Keratinocyte (primary cell): ENCODE measurements at regions not wholly inside any gene's neighbourhood (a gene's known extent, or its start where the extent isn't known, plus 50 kb on each side); places are given as distances from the start of the nearest gene placed in this dataset.

Experiments used
- DNase-seq: peaks from one replicate; pipeline ENCODE4 v3.0.0-alpha.2; 2011; ENCODE audit warnings: low read depth, missing footprints, low spot score
- FAIRE-seq: peaks from 2 replicates; lab custom pipeline; 2011; peaks lifted over from hg19 to GRCh38; lab: Jason Lieb, UNC
- H2AFZ ChIP-seq: 2 replicates; pipeline ENCODE4 v1.6.0; 2012; ENCODE audit warnings: low read length, control low read depth, inconsistent platforms; ENCODE audit not compliant: control insufficient read depth
- H3K27ac ChIP-seq: 2 replicates; pipeline ENCODE4 v1.5.1; 2011; ENCODE audit warnings: low read length; ENCODE audit not compliant: control insufficient read depth, insufficient read depth
- H3K27me3 ChIP-seq: 3 replicates; pipeline ENCODE4 v1.6.0; 2011; ENCODE audit warnings: low read length; ENCODE audit not compliant: control insufficient read depth, insufficient read depth; ENCODE audit errors: extremely low read depth
- H3K36me3 ChIP-seq, 2 experiments: 2 replicates in 1 of 2; 3 replicates in 1 of 2; pipeline ENCODE4 v1.5.1; 2011; ENCODE audit warnings: low read length in 2 of 2, mild to moderate bottlenecking in 1 of 2; ENCODE audit not compliant: control insufficient read depth in 2 of 2, insufficient read depth in 2 of 2; ENCODE audit errors: extremely low read depth in 1 of 2
- H3K4me1 ChIP-seq: 3 replicates; pipeline ENCODE4 v1.5.1; 2011; ENCODE audit warnings: low read length; ENCODE audit not compliant: control insufficient read depth, insufficient read depth; ENCODE audit errors: extremely low read depth
- H3K4me2 ChIP-seq: 3 replicates; pipeline ENCODE4 v1.6.0; 2011; ENCODE audit warnings: low read depth, low read length; ENCODE audit not compliant: control insufficient read depth, insufficient read depth; ENCODE audit errors: extremely low read depth
- H3K4me3 ChIP-seq, 3 experiments: fragments of 200-600 bp in 1 of 3; sonication (generic) in 1 of 3; 2 replicates in 2 of 3; 3 replicates in 1 of 3; pipeline ENCODE4 v1.5.1; 2011 to 2016; ENCODE audit warnings: low read length in 3 of 3, mild to moderate bottlenecking in 3 of 3, control low read depth in 2 of 3, inconsistent platforms in 1 of 3, low read depth in 1 of 3, mixed read lengths in 1 of 3, mixed run types in 1 of 3, moderate library complexity in 1 of 3; ENCODE audit not compliant: control insufficient read depth in 2 of 3, insufficient read depth in 2 of 3; ENCODE audit errors: extremely low read depth in 1 of 3
- H3K79me2 ChIP-seq: 2 replicates; pipeline ENCODE4 v1.6.0; 2012; ENCODE audit warnings: low read length; ENCODE audit not compliant: control insufficient read depth, insufficient read depth
- H3K9ac ChIP-seq: 3 replicates; pipeline ENCODE4 v1.6.0; 2011; ENCODE audit warnings: low read length; ENCODE audit not compliant: control insufficient read depth, insufficient read depth; ENCODE audit errors: extremely low read depth
- H3K9me1 ChIP-seq: 3 replicates; pipeline ENCODE4 v1.6.0; 2011; ENCODE audit warnings: low read length; ENCODE audit not compliant: control insufficient read depth, insufficient read depth; ENCODE audit errors: extremely low read depth
- H3K9me3 ChIP-seq: 2 replicates; pipeline ENCODE4 v1.5.1; 2012; ENCODE audit warnings: low read depth, low read length; ENCODE audit not compliant: control insufficient read depth
- H4K20me1 ChIP-seq: 3 replicates; pipeline ENCODE4 v1.6.0; 2011; ENCODE audit warnings: low read length; ENCODE audit not compliant: control insufficient read depth, insufficient read depth; ENCODE audit errors: extremely low read depth
- EZH2 ChIP-seq: IDR thresholded peaks from one replicate; pipeline ENCODE4 v1.6.1; 2012; ENCODE audit warnings: inconsistent platforms, mild to moderate bottlenecking, low read length, moderate library complexity
- dilution Hi-C: fragments of 300-500 bp; cut with MboI; formaldehyde crosslinking; loops from one replicate; pipeline ENCODE4 v1.7.0; 2020; ENCODE audit warnings: low sequenced_read_pairs; ENCODE audit not compliant: extremely low pct_ligation_motif_present
- TF ChIP-seq, protein P1 (sequence below), 3 experiments: IDR thresholded peaks in 1 of 3; conservative IDR thresholded peaks in 1 of 3; optimal IDR thresholded peaks in 1 of 3; 2 replicates in 2 of 3; 3 replicates in 1 of 3; pipeline versions ENCODE3 to v1.5.1; 2011; ENCODE audit warnings: low read length in 3 of 3, mild to moderate bottlenecking in 3 of 3, moderate library complexity in 2 of 3, control low read depth in 1 of 3, inconsistent platforms in 1 of 3; ENCODE audit not compliant: insufficient read depth in 2 of 3; ENCODE audit errors: extremely low read depth in 1 of 3

DNA sequence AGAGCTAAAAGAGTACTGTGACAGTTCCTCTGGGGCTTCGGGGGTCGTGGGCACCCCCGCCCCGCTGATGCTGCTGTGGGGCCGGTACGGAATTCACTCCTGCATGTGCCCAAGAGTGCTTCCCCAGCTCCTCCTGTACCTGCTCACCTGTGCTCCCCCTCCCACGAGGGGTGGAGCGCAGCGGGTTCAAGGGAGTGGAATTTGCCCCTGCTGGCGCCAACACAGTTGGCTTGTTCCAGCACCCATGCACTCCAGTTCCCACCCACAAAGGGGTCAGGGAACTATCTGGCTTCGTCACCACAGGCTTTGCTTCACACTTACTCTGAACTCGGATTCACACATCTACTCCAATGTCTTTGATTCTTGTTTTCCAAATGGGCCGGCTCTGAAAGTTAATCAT, 1086.9 kb upstream of the CDH6 start:
- FAIRE-seq: no peak
- dilution Hi-C loops: no loop called here
- Histone ChIP-seq H3K9me1 (no peaks in the 10 kb centered on the region), H3K9me3 (peaks cover 3% of the 10 kb centered on the region), H2AFZ (no peak overlapping the region), H3K4me3 (no peak overlapping the region), H3K27ac (no peak overlapping the region), H3K9ac (no peak overlapping the region), H3K4me1 (no peaks in the 10 kb centered on the region), H3K79me2 (no peaks in the 10 kb centered on the region), H3K4me2 (no peak overlapping the region), H4K20me1 (no peaks in the 10 kb centered on the region), H3K36me3 (no peaks in the 10 kb centered on the region), H3K27me3 (no peaks in the 10 kb centered on the region)
- no peak for DNase-seq
- TF ChIP-seq, protein P1, sequence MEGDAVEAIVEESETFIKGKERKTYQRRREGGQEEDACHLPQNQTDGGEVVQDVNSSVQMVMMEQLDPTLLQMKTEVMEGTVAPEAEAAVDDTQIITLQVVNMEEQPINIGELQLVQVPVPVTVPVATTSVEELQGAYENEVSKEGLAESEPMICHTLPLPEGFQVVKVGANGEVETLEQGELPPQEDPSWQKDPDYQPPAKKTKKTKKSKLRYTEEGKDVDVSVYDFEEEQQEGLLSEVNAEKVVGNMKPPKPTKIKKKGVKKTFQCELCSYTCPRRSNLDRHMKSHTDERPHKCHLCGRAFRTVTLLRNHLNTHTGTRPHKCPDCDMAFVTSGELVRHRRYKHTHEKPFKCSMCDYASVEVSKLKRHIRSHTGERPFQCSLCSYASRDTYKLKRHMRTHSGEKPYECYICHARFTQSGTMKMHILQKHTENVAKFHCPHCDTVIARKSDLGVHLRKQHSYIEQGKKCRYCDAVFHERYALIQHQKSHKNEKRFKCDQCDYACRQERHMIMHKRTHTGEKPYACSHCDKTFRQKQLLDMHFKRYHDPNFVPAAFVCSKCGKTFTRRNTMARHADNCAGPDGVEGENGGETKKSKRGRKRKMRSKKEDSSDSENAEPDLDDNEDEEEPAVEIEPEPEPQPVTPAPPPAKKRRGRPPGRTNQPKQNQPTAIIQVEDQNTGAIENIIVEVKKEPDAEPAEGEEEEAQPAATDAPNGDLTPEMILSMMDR (optimal IDR thresholded peaks at IDR 0.05 in 1 of 3, IDR thresholded peaks at IDR 0.05 in 1 of 3, conservative IDR thresholded peaks at IDR 0.05 in 1 of 3; ENCODE audit: extremely low read depth in 1 of 3, insufficient read depth in 2 of 3, low read length in 3 of 3): no peak
- TF ChIP-seq EZH2: no peak

DNA sequence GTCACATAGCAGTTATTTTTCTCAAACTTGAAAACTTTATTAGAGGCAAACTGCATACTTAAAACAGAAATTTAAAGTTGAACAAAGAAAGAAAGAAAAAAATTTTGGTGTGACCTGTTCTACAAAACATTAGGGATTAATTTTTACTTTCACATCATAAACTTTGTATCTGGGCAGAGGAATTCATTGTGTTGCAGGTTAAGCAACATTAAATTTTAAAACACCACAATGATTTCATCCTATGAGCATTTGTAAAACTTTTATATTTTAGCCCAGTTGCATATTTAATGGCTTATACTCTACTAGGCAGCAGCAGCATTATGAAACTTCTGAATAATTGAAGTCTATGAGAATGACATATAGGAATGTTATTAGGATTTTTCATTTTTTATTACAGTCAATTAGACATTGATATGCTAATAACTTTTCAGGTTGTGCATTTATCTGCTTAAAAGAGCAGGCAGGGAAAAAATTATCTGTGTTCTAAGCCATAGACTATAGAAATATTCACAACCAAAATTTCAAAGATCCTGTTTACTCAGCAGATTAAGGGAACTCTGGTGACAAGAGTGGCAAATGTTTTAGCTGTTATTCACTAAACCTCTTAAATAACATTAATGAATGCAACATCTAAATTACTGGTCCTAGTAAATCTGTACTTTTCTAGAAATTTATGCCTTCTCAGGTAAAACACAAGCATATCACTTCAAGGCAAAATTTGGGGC, 1088.5 kb upstream of the CDH6 start:
- no peak overlapping the region for H3K9ac ChIP-seq
- no peaks in the 10 kb centered on the region for H3K4me1 ChIP-seq
- no peak overlapping the region for H3K4me3 ChIP-seq
- peaks cover 3% of the 10 kb centered on the region for H3K9me3 ChIP-seq
- no peak for DNase-seq
- no peak overlapping the region for H3K27ac ChIP-seq
- no peak overlapping the region for H3K4me2 ChIP-seq
- H3K36me3 ChIP-seq: no peaks in the 10 kb centered on the region
- no peak for TF ChIP-seq EZH2
- TF ChIP-seq, protein P1 (optimal IDR thresholded peaks at IDR 0.05 in 1 of 3, IDR thresholded peaks at IDR 0.05 in 1 of 3, conservative IDR thresholded peaks at IDR 0.05 in 1 of 3; ENCODE audit: extremely low read depth in 1 of 3, insufficient read depth in 2 of 3, low read length in 3 of 3): no peak
- FAIRE-seq: no peak
- no peaks in the 10 kb centered on the region for H3K9me1 ChIP-seq
- no peaks in the 10 kb centered on the region for H3K79me2 ChIP-seq
- H4K20me1 ChIP-seq: no peaks in the 10 kb centered on the region
- no peak overlapping the region for H2AFZ ChIP-seq
- no peaks in the 10 kb centered on the region for H3K27me3 ChIP-seq
- dilution Hi-C loops: no loop called here
